ENCODE measurements at regions not wholly inside any gene's neighbourhood (a gene's known extent, or its start where the extent isn't known, plus 50 kb on each side); places are given as distances from the start of the nearest gene placed in this dataset.

DNA sequence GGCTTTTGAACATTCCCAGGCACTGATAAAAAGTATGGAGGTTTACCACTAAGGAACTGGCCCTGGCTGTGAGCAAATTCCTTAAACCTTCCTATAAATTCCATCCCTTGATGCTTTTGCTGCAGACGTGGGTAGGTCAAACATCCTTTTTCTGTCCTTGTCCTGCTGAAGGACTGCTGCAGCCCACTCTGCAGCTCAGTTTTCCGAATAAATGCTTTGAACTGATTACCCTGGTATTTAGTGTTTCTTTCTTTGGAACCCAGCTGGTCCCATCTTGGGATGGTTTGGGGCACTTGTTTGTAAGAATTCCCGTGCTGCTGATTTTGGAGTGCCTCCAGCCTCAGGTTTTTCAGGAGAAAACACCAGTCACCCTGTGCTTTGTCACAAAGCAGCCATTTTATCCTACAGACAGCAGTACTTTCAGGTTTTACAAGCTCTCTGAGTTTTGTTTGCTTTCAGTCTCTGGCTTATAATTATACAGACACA is 815.9 kb downstream of the VGLL3 start:
- Histone ChIP-seq H3K4me3 (ENCODE audit: low read depth in 1 of 2, low read length in 2 of 2) (no peak overlapping the region), H3K9me3 (ENCODE audit: control insufficient read depth in 1 of 2, low read length in 2 of 2) (no peaks in the 10 kb centered on the region), H3K4me1 (ENCODE audit: control insufficient read depth in 1 of 2, insufficient read depth in 2 of 2, low read length in 2 of 2) (no peaks in the 10 kb centered on the region), H3K36me3 (ENCODE audit: control insufficient read depth in 1 of 2, insufficient read depth in 2 of 2, low read length in 2 of 2) (no peaks in the 10 kb centered on the region), H3K27ac (ENCODE audit: low read length) (no peak overlapping the region), H3K27me3 (ENCODE audit: low read depth, low read length) (no peaks in the 10 kb centered on the region)

DNA sequence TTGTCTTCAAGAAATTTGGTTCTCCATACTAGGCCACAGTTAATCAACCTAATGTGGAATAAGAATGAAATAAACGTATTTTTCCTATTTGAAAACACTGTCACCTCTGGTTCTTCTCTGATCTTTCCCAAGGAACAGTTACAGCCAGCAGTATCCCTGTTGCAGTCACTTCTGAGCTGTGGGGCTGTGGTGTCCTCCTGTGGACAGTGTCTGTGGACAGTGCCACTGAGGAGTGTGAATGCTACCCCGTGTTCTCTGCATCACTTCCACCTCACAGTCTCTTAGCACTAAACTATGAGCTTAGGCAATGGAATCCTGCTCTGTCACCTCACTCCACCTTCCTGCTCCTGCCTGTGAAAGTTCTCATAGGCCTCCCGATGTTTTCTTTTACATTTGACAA is 817.5 kb downstream of the VGLL3 start:
- Histone ChIP-seq H3K27ac (ENCODE audit: low read length) (no peak overlapping the region), H3K4me1 (ENCODE audit: control insufficient read depth in 1 of 2, insufficient read depth in 2 of 2, low read length in 2 of 2) (no peaks in the 10 kb centered on the region), H3K9me3 (ENCODE audit: control insufficient read depth in 1 of 2, low read length in 2 of 2) (no peaks in the 10 kb centered on the region), H3K27me3 (ENCODE audit: low read depth, low read length) (no peaks in the 10 kb centered on the region), H3K36me3 (ENCODE audit: control insufficient read depth in 1 of 2, insufficient read depth in 2 of 2, low read length in 2 of 2) (no peaks in the 10 kb centered on the region), H3K4me3 (ENCODE audit: low read depth in 1 of 2, low read length in 2 of 2) (no peak overlapping the region)

DNA sequence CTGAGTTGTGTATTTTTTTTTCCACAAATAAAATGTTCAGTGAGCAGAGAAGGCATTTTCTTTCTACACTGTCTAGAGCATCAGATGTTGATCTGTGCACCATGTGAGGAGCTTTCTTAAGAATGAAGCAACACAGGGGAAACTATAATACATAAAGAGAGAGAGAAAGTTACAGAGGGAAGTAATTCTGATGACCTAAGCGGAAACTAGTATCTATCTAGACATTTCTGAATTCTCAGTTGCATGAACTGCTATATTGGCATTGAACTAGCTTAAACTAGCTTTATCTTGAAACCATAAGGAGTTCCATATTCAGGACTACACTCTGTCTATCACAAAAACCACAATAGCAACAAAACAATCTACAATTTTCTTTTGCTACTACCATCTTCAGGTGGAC is 822.4 kb downstream of the VGLL3 start:
- Histone ChIP-seq H3K9me3 (ENCODE audit: control insufficient read depth in 1 of 2, low read length in 2 of 2) (no peaks in the 10 kb centered on the region), H3K4me1 (ENCODE audit: control insufficient read depth in 1 of 2, insufficient read depth in 2 of 2, low read length in 2 of 2) (no peaks in the 10 kb centered on the region), H3K4me3 (ENCODE audit: low read depth in 1 of 2, low read length in 2 of 2) (no peak overlapping the region), H3K36me3 (ENCODE audit: control insufficient read depth in 1 of 2, insufficient read depth in 2 of 2, low read length in 2 of 2) (no peaks in the 10 kb centered on the region), H3K27me3 (ENCODE audit: low read depth, low read length) (no peaks in the 10 kb centered on the region), H3K27ac (ENCODE audit: low read length) (no peak overlapping the region)

DNA sequence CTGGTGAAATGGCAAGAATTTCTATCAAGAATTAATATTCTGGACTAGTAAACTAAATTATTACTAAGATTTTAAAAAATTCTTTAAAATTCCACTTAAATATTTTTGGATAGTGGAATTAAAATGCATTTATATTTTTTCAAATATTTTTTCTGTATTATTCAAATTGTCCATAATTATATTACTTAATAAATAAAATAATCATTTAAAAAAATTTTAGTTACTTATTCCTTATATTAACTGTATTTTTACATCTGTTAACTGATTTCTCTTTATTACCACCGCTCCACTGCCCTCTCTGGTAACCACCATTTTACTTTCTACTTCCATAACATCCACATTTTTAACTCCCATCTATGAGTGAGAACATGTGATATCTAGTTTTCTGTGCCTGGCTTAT is 828.4 kb downstream of the VGLL3 start:
- no peaks in the 10 kb centered on the region for H3K27me3 ChIP-seq (ENCODE audit: low read depth, low read length)
- H3K27ac ChIP-seq (ENCODE audit: low read length) = no peak overlapping the region
- no peaks in the 10 kb centered on the region for H3K36me3 ChIP-seq (ENCODE audit: control insufficient read depth in 1 of 2, insufficient read depth in 2 of 2, low read length in 2 of 2)
- no peaks in the 10 kb centered on the region for H3K4me1 ChIP-seq (ENCODE audit: control insufficient read depth in 1 of 2, insufficient read depth in 2 of 2, low read length in 2 of 2)
- no peaks in the 10 kb centered on the region for H3K9me3 ChIP-seq (ENCODE audit: control insufficient read depth in 1 of 2, low read length in 2 of 2)
- H3K4me3 ChIP-seq (ENCODE audit: low read depth in 1 of 2, low read length in 2 of 2) = no peak overlapping the region

DNA sequence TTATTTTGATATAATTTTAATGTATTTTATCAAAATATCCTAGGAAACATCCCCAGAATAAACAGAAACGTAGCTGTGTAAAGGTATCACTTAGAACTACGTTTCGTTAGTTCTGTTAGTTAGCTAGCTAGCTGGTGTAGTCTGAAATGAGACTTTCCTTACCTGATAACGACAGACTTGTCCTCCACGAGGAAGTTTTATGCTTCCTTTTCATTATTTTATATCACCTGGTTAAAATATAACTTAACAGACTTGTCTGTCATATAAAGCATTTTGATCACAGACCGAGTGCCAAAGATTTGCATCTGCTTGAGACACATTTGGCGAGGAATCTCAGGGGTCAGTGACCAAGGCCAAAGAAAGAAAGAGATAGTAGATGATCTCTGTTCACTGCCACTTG is 829.5 kb downstream of the VGLL3 start:
- Histone ChIP-seq H3K27me3 (ENCODE audit: low read depth, low read length) (no peaks in the 10 kb centered on the region), H3K27ac (ENCODE audit: low read length) (no peak overlapping the region), H3K9me3 (ENCODE audit: control insufficient read depth in 1 of 2, low read length in 2 of 2) (no peaks in the 10 kb centered on the region), H3K4me1 (ENCODE audit: control insufficient read depth in 1 of 2, insufficient read depth in 2 of 2, low read length in 2 of 2) (no peaks in the 10 kb centered on the region), H3K36me3 (ENCODE audit: control insufficient read depth in 1 of 2, insufficient read depth in 2 of 2, low read length in 2 of 2) (no peaks in the 10 kb centered on the region), H3K4me3 (ENCODE audit: low read depth in 1 of 2, low read length in 2 of 2) (no peak overlapping the region)

- Histone ChIP-seq H3K27ac (ENCODE audit: low read length) (no peak overlapping the region), H3K4me3 (ENCODE audit: low read depth in 1 of 2, low read length in 2 of 2) (no peak overlapping the region), H3K27me3 (ENCODE audit: low read depth, low read length) (no peaks in the 10 kb centered on the region), H3K36me3 (ENCODE audit: control insufficient read depth in 1 of 2, insufficient read depth in 2 of 2, low read length in 2 of 2) (no peaks in the 10 kb centered on the region), H3K9me3 (ENCODE audit: control insufficient read depth in 1 of 2, low read length in 2 of 2) (no peaks in the 10 kb centered on the region), H3K4me1 (ENCODE audit: control insufficient read depth in 1 of 2, insufficient read depth in 2 of 2, low read length in 2 of 2) (no peaks in the 10 kb centered on the region)
These were observed 838.3 kb downstream of the VGLL3 start for GRCh38 chr3:86152620-86153019.

- no peaks in the 10 kb centered on the region for H3K4me1 ChIP-seq (ENCODE audit: control insufficient read depth in 1 of 2, insufficient read depth in 2 of 2, low read length in 2 of 2)
- H3K4me3 ChIP-seq (ENCODE audit: low read depth in 1 of 2, low read length in 2 of 2) = no peak overlapping the region
- no peaks in the 10 kb centered on the region for H3K9me3 ChIP-seq (ENCODE audit: control insufficient read depth in 1 of 2, low read length in 2 of 2)
- H3K36me3 ChIP-seq (ENCODE audit: control insufficient read depth in 1 of 2, insufficient read depth in 2 of 2, low read length in 2 of 2) = no peaks in the 10 kb centered on the region
- H3K27me3 ChIP-seq (ENCODE audit: low read depth, low read length) = no peaks in the 10 kb centered on the region
- no peak overlapping the region for H3K27ac ChIP-seq (ENCODE audit: low read length)
These were observed 841.9 kb downstream of the VGLL3 start for GRCh38 chr3:86149054-86149453.

GRCh38 chr3:86147119-86147518 is 843.8 kb downstream of the VGLL3 start:
- H3K27me3 ChIP-seq (ENCODE audit: low read depth, low read length) = no peaks in the 10 kb centered on the region
- no peaks in the 10 kb centered on the region for H3K9me3 ChIP-seq (ENCODE audit: control insufficient read depth in 1 of 2, low read length in 2 of 2)
- no peak overlapping the region for H3K27ac ChIP-seq (ENCODE audit: low read length)
- H3K4me3 ChIP-seq (ENCODE audit: low read depth in 1 of 2, low read length in 2 of 2) = no peak overlapping the region
- H3K4me1 ChIP-seq (ENCODE audit: control insufficient read depth in 1 of 2, insufficient read depth in 2 of 2, low read length in 2 of 2) = no peaks in the 10 kb centered on the region
- no peaks in the 10 kb centered on the region for H3K36me3 ChIP-seq (ENCODE audit: control insufficient read depth in 1 of 2, insufficient read depth in 2 of 2, low read length in 2 of 2)

- Histone ChIP-seq H3K27ac (ENCODE audit: low read length) (no peak overlapping the region), H3K36me3 (ENCODE audit: control insufficient read depth in 1 of 2, insufficient read depth in 2 of 2, low read length in 2 of 2) (no peaks in the 10 kb centered on the region), H3K27me3 (ENCODE audit: low read depth, low read length) (no peaks in the 10 kb centered on the region), H3K4me1 (ENCODE audit: control insufficient read depth in 1 of 2, insufficient read depth in 2 of 2, low read length in 2 of 2) (no peaks in the 10 kb centered on the region), H3K9me3 (ENCODE audit: control insufficient read depth in 1 of 2, low read length in 2 of 2) (no peaks in the 10 kb centered on the region), H3K4me3 (ENCODE audit: low read depth in 1 of 2, low read length in 2 of 2) (no peak overlapping the region)
These were observed 864.4 kb downstream of the VGLL3 start for GRCh38 chr3:86126552-86126951.
